HG03457 (cell line): ENCODE measurements at regions not wholly inside any gene's neighbourhood (a gene's known extent, or its start where the extent isn't known, plus 50 kb on each side); places are given as distances from the start of the nearest gene placed in this dataset.

ENCODE experiments used
- ATAC-seq: cut with Tn5 transposase; IDR thresholded peaks from one replicate; pipeline ENCODE4 v1.9.1; 2021; ENCODE audit warnings: moderate number of reproducible peaks; ENCODE audit not compliant: unreplicated experiment

DNA sequence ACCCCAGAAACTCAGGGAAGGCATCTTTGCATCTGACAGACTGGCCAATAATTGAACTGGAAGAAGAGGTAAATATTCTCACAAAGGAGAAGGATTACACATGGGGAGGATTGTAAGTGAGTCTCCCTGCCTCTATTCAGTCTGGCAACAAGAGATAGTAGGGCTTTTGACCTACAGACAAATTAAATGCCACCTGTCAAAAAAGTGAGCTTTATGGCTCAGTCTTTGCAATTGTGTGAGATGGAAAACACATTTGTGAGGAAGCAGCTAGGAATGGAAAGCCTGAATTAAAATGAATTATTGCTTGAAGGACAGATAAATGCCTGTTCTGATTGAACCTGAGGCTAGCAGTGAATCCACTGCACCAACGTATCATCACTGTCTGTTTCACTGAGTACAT, 173.3 kb upstream of the GOLIM4 start:
- ATAC-seq = no peak

DNA sequence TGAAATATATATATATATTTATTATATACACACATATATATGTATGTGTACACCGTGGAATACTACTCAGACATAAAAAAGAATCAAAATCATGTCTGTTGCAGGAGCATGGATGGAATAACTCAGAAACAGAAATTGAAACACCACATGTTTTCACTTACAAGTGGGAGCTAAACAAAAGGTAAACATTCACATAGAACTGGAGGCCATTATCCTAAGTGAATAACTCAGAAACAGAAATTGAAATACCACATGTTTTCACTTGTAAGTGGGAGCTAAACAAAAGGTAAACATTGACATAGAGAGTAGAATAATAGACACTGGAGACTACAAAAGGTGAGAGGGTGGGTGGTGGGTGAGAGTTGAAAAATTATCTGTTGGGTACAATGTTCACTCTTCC, 171.5 kb upstream of the GOLIM4 start:
- no peak for ATAC-seq

DNA sequence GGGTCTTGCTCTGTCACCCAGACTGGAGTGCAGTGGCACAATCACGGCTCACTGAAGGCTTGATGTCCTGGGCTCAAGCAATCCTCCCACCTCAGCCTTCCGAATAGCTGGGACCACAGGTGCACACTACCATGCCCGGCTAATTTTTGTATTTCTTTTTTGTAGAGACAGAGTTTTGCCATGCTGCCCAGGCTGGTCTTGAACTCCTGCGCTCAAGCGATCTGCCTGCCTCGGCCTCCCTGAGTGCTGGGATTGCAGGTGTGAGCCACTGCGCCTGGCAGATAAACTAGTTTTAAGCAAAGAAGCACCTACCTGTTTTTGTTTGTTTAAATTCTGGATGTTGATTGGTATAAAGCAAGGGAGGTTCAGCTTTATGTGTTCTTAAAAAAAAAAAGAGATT, 170.6 kb upstream of the GOLIM4 start:
- no peak for ATAC-seq

DNA sequence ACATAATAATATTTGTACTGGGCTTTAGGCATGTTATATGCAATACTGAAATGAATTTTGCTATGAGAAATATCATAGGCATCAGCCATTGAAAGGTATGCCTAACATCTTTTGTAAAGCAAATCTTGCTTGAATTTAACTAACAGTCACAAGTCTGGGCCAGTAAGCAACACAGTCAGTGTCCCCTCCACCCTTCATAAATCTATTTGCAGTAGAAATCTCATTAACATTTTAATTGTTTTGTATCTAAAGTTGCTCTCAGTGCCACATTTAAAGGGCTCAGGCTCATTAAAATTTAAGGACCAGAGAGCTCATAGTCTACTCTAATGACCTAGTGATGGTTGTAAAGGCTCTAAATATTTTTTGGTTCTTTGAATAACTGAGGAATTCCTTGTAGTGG, 167.2 kb upstream of the GOLIM4 start:
- ATAC-seq = no peak

- peak; percentile 73 for ATAC-seq
These were observed 165.1 kb upstream of the GOLIM4 start for GRCh38 chr3:168260859-168261258.

DNA sequence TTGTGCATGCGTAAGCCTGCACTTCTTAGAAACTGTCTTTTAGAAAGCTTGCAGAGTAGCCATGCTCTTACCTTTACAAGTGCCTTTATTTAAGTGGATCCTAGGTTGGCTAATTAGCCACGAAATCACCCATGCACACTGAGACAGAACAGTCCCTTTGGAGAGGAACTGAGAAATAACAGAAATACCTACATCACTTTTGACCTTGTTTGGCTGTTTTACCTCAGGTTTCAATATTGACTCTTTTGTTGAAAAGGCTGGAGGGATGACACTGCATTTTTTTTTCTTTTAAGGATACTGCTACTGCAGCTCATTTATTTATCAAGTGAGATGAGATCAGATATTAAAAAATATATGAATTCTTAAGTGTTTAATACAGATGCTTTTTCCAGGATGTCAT, 155.6 kb upstream of the GOLIM4 start:
- no peak for ATAC-seq

DNA sequence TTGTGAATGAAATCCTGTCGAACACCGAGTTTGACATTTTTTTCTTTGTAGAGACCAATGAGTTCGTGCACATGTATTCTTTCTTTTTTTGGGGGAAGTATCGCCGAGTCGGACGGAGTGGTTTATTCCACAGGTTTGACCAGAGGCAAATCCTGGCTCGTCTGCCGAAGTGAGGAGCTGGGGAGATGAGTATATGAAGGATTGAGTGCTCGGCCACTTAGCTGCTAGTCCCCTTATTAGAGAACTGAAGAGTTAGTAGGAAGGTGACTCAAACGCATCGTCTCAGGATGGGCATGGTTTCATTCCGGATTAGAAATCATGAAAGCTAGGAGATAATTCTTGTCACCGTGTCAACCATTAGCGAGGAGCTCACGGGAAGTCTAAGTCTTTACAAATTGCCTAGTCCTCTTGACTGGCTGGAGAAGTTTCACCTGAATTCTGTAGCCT, 154.7 kb upstream of the GOLIM4 start:
- ATAC-seq = no peak

- ATAC-seq = peak; percentile 59
These were observed 154.1 kb upstream of the GOLIM4 start for GRCh38 chr3:168249550-168250414.

- no peak for ATAC-seq
These were observed 153.5 kb upstream of the GOLIM4 start for GRCh38 chr3:168249205-168249549.

GRCh38 chr3:168248383-168249204, 152.9 kb upstream of the GOLIM4 start:
- no peak for ATAC-seq

GRCh38 chr3:168241156-168241555, 145.4 kb upstream of the GOLIM4 start:
- ATAC-seq = no peak

- ATAC-seq = no peak
These were observed 143.6 kb upstream of the GOLIM4 start for GRCh38 chr3:168239287-168239686.

DNA sequence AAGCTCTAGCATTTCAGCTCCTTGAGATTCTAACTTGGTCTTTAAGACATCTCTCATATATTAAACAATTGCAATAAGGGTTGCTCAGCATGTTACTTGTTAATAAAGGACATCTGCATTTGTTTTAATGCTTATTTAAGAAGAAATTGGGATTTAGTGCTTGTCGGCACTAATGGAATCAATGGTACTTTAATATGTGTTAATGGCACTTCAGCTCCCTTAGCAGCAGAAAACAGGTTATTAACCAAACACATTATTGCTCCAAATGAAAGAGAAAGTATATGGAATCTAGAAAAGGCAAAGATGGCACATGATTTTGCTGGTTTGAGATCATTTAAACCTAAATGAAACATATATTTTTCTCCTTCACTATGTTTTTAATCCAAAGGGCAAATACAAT, 137.3 kb upstream of the GOLIM4 start:
- ATAC-seq = no peak

GRCh38 chr3:168223085-168223484, 127.4 kb upstream of the GOLIM4 start:
- no peak for ATAC-seq

DNA sequence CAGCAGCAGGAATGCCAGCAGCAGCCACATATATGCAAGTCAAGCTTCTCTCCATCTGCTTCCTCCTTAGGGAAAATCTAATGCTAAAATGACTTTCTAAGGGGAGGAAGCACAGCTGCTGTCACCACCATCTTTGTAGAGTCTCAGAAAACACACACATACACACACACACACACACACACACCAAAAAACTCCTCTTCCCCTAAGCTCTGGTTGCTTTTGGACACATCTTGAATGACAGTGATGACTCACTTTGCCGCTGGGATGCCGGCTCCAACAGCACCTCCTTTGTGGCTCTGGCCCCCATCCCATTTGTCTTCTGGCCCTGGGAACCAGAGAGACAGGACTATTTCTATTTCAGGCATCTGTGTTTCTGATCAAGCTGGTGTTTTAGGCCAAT, 124.8 kb upstream of the GOLIM4 start:
- no peak for ATAC-seq

GRCh38 chr3:168219530-168219929, 123.8 kb upstream of the GOLIM4 start:
- ATAC-seq = no peak

GRCh38 chr3:168218600-168218999, 122.9 kb upstream of the GOLIM4 start:
- no peak for ATAC-seq

DNA sequence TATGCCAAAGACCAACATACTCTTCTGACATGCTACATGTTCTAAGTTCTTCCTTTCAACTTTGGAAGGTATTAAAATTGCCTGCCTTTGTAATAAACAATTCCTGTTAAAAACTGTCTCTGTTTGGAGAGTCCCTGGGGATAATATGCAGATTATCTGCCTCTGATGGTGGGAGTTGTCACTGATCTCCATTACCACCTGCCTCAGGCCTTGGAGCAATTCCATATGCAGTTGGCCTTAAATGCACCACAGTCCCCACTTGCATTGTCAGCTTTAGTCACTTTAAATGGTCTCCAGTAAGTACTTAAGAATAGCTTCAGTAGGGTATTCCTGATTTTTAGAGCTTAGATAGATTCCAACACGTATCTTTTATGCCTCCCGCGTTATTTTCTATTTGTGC, 121.1 kb upstream of the GOLIM4 start:
- no peak for ATAC-seq

- ATAC-seq = peak; percentile 89
These were observed 118.2 kb upstream of the GOLIM4 start for GRCh38 chr3:168213920-168214319.

DNA sequence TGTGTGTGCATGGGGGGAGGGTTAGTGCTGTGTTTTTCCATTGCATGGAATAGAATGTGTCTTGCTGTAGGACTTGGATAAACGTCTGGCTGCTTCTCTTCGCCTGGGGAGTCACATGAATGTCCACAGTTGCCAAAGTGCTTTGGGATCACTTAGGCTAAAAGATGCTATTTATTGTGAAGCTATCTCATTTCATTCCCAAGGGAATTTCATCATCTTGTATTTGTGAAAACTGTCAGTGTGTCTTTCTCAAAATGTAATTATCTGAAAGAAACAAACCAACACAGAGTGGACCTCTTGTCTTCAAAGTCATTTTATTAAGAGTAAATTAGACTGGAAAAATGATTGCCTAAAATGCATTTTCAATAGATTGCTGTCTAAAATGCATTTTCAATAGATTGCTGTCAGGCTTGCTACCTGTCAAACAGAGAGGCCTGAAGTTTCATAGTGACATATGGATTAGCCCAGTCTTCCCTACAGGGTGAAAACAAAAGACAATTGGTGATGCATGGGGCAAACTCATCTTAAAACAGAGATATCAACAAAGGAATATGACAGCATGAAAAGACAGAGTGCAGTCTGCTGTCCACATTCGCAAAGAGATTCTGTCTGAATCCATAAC, 117.1 kb upstream of the GOLIM4 start:
- no peak for ATAC-seq

DNA sequence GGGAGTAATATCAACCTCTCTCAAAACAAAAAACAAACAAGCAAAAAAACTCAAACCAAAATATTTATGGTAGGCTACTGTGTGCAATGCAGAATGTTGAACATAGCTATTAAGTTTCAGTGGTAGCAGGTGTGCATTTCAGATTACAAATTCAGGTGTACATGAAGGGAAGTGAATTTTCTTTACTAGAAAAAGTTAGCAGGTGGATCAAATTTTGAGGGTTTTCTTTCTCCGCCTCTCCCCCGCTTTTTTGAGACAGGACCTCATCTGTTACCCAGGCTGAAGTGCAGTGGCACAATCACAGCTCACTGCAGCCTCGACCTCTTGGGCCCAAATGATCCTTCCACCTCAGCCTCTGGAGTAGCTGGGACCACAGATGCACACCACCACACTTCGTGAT, 109.7 kb upstream of the GOLIM4 start:
- ATAC-seq = no peak

DNA sequence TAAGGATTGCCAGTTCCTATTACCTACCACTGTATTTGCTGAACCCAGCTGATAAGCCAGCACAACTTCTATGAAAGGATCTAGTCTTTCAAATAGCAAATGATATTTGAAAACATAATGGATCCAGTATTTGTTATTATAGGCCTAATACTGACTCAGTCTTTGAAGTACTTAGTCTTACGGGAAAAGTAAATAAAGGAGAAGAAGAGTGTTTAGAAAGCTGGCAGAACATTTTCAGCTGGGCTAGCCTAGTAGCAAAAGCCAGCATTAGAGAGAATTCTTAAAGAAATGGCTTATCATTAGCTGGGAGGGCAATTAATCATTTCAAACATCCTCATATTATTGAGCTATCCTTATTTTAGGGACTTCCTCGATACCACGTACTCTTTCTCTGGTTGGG, 101.4 kb upstream of the GOLIM4 start:
- ATAC-seq = no peak
